ENCODE measurements at regions not wholly inside any gene's neighbourhood (a gene's known extent, or its start where the extent isn't known, plus 50 kb on each side); places are given as distances from the start of the nearest gene placed in this dataset.

- TF ChIP-seq CTCF (IDR thresholded peaks at IDR 0.05), result no peak
- TF ChIP-seq ZFX (IDR thresholded peaks at IDR 0.05; ENCODE audit: borderline replicate concordance), result no peak
These were observed 274.2 kb upstream of the AGTR2 start for GRCh38 chrX:115896362-115896761.

Measured in 22Rv1 (cell line).